Brain microvascular endothelial cell (primary cell): ENCODE measurements at regions not wholly inside any gene's neighbourhood (a gene's known extent, or its start where the extent isn't known, plus 50 kb on each side); places are given as distances from the start of the nearest gene placed in this dataset.

Experiments
- DNase-seq: peaks from one replicate; pipeline ENCODE4 v3.0.0-alpha.2; 2020
- H3K27ac ChIP-seq: fragments of 250-450 bp; sonication (Bioruptor Pico); 2 replicates; pipeline ENCODE4 v1.5.1; 2020; ENCODE audit warnings: mild to moderate bottlenecking, moderate library complexity
- H3K27me3 ChIP-seq: fragments of 250-450 bp; sonication (Bioruptor Pico); replicated peaks from 2 replicates; pipeline ENCODE4 v1.5.1; 2020; ENCODE audit warnings: mild to moderate bottlenecking
- H3K36me3 ChIP-seq: fragments of 250-450 bp; sonication (Bioruptor Pico); replicated peaks from 2 replicates; pipeline ENCODE4 v1.5.1; 2020; ENCODE audit warnings: mild to moderate bottlenecking
- H3K4me3 ChIP-seq: 2 replicates; pipeline ENCODE4 v1.5.1; 2011; ENCODE audit warnings: low read depth, mild to moderate bottlenecking, control low read depth, low read length, moderate library complexity
- in situ Hi-C: cut with HindIII; loops from 2 replicates; pipeline ENCODE4 v1.10.0; 2017; ENCODE audit warnings: low sequenced_read_pairs, low pct_ligation_motif_present
- TF ChIP-seq, protein P1 (sequence below): IDR thresholded peaks from 2 replicates; pipeline ENCODE4 v1.5.1; 2011; ENCODE audit warnings: low read depth, mild to moderate bottlenecking, moderate library complexity, low read length, control low read depth, inconsistent platforms; ENCODE audit errors: missing control alignments

DNA sequence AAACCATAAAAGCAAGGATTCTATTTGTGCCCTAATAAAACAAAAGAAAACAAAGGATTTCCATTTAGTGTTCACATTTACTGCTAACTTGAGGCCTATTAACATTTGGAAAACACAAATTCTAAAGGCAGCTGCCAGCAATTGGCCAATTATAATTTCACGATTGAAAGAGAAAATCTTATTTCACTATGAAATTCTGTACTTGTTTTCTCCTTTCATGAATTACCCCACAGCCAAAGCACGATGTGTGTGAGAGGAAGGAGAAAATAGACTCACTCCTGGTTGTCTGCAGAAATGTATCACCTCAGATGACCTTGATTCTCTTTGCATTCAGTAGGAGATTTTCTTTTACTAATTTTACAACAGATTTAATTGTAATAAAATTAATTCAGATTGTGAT, 242.8 kb upstream of the GBE1 start:
- no peak overlapping the region for H3K27ac ChIP-seq
- TF ChIP-seq, protein P1, sequence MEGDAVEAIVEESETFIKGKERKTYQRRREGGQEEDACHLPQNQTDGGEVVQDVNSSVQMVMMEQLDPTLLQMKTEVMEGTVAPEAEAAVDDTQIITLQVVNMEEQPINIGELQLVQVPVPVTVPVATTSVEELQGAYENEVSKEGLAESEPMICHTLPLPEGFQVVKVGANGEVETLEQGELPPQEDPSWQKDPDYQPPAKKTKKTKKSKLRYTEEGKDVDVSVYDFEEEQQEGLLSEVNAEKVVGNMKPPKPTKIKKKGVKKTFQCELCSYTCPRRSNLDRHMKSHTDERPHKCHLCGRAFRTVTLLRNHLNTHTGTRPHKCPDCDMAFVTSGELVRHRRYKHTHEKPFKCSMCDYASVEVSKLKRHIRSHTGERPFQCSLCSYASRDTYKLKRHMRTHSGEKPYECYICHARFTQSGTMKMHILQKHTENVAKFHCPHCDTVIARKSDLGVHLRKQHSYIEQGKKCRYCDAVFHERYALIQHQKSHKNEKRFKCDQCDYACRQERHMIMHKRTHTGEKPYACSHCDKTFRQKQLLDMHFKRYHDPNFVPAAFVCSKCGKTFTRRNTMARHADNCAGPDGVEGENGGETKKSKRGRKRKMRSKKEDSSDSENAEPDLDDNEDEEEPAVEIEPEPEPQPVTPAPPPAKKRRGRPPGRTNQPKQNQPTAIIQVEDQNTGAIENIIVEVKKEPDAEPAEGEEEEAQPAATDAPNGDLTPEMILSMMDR = no peak
- H3K4me3 ChIP-seq = no peak overlapping the region
- no peak for DNase-seq
- H3K36me3 ChIP-seq = no peaks in the 10 kb centered on the region
- no peaks in the 10 kb centered on the region for H3K27me3 ChIP-seq
- in situ Hi-C loops = no loop called here

DNA sequence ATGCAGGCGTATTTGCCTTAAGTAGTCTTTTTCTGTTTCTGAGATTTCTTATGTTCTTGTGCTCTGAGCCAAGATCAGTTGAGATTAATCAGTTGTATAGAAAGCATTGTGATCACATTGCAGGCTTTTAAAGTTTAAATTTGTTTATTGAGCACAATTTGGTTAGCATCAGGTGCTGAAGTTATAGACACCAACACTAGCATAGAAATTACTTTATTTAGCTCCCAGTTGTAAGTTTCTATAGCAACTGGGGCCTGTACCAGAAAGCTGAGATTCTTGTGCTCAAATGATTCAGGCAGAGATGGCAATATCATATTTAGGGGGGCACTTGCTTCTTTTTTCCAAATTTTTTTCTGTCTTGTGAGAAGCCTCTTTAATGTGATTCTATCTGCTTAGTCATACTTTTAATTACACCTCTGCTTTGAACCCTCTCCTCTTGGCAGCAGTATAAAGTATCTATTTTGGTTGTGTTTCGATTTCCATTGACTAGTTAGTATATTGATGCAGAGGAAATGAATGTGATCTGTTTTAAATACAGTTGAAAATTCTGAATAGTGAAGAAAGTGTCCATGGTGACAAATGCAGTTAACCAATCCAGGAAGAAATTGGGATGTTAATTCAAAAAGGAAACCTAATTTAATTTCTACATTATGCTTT, 241.7 kb upstream of the GBE1 start:
- Histone ChIP-seq H3K36me3 (no peaks in the 10 kb centered on the region), H3K4me3 (no peak overlapping the region), H3K27me3 (no peaks in the 10 kb centered on the region), H3K27ac (no peak overlapping the region)
- in situ Hi-C loops = no loop called here
- no peak for DNase-seq
- TF ChIP-seq, protein P1 = no peak

DNA sequence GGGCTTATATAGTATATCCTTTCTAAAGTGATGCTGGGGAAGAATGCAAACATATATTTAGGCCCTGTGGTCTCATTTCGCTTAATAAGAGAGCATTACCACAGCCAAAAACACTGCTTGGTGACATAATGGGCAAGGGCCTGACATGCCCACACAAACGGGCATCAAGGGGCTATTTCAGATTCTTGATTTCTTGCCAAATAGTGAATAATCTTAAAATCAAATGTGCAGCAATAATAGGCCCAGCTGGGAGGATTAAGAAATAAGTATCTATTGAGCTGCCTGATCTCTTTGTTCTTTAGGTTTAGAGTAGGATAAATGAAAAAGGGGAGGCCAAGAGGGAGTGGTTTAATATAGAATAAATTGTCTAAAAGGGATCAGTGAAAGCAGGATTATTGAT, 241.0 kb upstream of the GBE1 start:
- Histone ChIP-seq H3K27ac (no peak overlapping the region), H3K36me3 (no peaks in the 10 kb centered on the region), H3K27me3 (no peaks in the 10 kb centered on the region), H3K4me3 (no peak overlapping the region)
- no peak for DNase-seq
- in situ Hi-C loops = no loop called here
- TF ChIP-seq, protein P1 = no peak

DNA sequence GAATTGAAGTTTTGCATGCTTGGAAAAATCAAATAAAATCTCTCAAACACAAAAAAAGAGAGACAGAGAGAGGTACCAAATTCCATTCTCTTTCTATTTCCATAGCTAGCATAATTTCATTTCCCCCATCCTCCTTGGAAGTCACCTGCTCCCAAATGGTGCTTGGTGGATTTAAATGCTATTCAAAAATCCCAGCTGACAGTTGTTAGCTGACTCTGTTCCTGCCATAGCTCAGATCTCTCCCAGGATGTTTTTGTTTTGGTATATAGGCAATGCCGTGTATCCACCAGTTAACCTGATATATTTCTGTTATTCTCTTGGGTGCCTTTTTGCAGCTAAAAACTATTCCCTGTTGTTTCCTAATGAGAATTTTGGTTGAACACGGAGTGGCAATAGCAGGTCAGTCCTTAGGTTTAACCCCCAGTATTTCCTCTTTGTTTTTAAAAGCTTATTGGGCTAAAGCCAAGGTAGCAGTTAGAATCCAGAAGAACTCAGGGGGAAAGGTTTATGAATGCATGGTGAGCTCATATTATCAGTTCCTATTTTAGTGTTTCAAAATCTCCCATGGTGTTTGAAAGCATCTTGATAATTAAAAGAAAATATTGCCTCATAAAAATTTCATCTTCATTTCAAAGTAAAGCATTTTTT, 240.0 kb upstream of the GBE1 start:
- no peak overlapping the region for H3K27ac ChIP-seq
- in situ Hi-C loops = no loop called here
- H3K36me3 ChIP-seq = no peaks in the 10 kb centered on the region
- no peak for DNase-seq
- no peak overlapping the region for H3K4me3 ChIP-seq
- H3K27me3 ChIP-seq = no peaks in the 10 kb centered on the region
- TF ChIP-seq, protein P1 = no peak

DNA sequence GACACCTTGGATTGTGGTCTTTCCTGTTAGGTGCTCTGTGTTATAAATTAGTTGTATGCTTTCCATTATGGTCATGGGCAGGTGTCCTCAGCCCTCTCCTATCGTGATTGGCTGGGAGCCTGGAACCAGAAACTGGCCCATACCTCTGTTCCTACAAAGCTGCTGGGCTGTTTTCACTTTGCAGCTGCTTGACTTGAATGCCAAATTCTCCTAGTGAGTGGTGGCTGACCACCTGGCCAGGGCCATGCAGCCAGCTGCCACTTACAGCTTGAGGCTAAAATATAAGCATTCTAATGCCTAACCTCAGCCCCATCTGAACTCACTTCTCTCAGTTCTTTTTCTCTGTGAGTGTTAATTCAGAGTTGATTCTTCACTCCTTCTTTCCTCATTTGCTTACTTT, 239.3 kb upstream of the GBE1 start:
- no peaks in the 10 kb centered on the region for H3K27me3 ChIP-seq
- in situ Hi-C loops = no loop called here
- TF ChIP-seq, protein P1 = no peak
- H3K27ac ChIP-seq = no peak overlapping the region
- no peaks in the 10 kb centered on the region for H3K36me3 ChIP-seq
- no peak overlapping the region for H3K4me3 ChIP-seq
- DNase-seq = no peak

DNA sequence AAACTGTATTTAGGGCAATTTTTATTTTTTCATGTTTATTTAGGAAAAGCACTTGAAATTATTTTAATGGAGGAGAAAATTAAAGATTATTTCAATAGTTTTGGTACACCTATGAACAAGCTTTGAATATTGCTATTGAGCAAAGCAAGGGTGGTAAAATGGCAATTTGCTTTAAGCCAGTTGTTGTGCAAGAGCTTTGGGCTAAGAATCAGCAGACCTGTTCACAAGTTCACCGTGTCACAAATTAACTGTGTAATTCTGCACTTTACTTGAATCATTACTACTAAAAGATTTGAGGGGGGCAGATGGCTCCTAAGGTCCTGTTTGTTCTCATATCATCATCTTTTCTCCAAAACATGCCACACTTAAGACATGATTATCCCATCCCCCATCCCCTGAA, 238.9 kb upstream of the GBE1 start:
- Histone ChIP-seq H3K27ac (no peak overlapping the region), H3K4me3 (no peak overlapping the region), H3K27me3 (no peaks in the 10 kb centered on the region), H3K36me3 (no peaks in the 10 kb centered on the region)
- DNase-seq = no peak
- in situ Hi-C loops = no loop called here
- TF ChIP-seq, protein P1 = no peak
